ENCODE measurements at regions not wholly inside any gene's neighbourhood (a gene's known extent, or its start where the extent isn't known, plus 50 kb on each side); places are given as distances from the start of the nearest gene placed in this dataset.

DNA sequence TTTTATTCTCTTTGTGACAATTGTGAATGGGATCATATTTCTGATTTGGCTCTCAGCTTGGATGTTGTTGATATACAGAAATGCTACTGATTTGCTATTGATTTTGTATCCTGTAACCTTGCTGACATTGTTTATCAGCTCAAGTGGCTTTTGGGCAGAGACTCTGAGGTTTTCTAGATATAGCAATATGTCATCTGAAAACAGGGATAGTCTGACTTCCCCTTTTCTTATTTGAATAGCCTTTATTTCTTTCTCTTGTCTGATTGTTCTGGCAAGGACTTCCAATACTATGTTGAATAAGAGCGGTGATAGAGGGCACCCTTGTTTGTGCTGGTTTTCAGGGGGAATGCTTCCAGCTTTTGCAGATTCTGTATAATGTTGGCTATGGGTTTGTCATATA lies 150.8 kb downstream of the FASLG start:
- H3K9me3 Mint-ChIP-seq, result peaks cover 30% of the 10 kb centered on the region
- peaks cover 4% of the 10 kb centered on the region for H3K36me3 Mint-ChIP-seq (ENCODE audit: low read depth)
- peaks cover 14% of the 10 kb centered on the region for H3K27me3 Mint-ChIP-seq (ENCODE audit: low read depth)
- H3K27ac Mint-ChIP-seq, result no peak overlapping the region
- H3K4me1 Mint-ChIP-seq (ENCODE audit: low read depth), result peaks cover 5% of the 10 kb centered on the region
- no peak overlapping the region for H3K4me3 Mint-ChIP-seq

GRCh38 chr1:172810480-172811175 lies 151.7 kb downstream of the FASLG start:
- H3K27ac Mint-ChIP-seq, result no peak overlapping the region
- peaks cover 14% of the 10 kb centered on the region for H3K27me3 Mint-ChIP-seq (ENCODE audit: low read depth)
- no peak overlapping the region for H3K4me3 Mint-ChIP-seq
- peaks cover 39% of the 10 kb centered on the region for H3K9me3 Mint-ChIP-seq
- H3K4me1 Mint-ChIP-seq (ENCODE audit: low read depth), result peaks cover 5% of the 10 kb centered on the region
- peaks cover 11% of the 10 kb centered on the region for H3K36me3 Mint-ChIP-seq (ENCODE audit: low read depth)

- Mint-ChIP-seq H3K4me1 (ENCODE audit: low read depth) (peaks cover 8% of the 10 kb centered on the region), H3K9me3 (peaks cover 48% of the 10 kb centered on the region), H3K27ac (no peak overlapping the region), H3K27me3 (ENCODE audit: low read depth) (peaks cover 16% of the 10 kb centered on the region), H3K4me3 (no peak overlapping the region), H3K36me3 (ENCODE audit: low read depth) (peaks cover 14% of the 10 kb centered on the region)
Measured at GRCh38 chr1:172811694-172812093, 152.8 kb downstream of the FASLG start.

- Mint-ChIP-seq H3K4me1 (ENCODE audit: low read depth) (peaks cover 11% of the 10 kb centered on the region), H3K4me3 (no peak overlapping the region), H3K27ac (no peak overlapping the region), H3K9me3 (peaks cover 50% of the 10 kb centered on the region), H3K27me3 (ENCODE audit: low read depth) (peaks cover 20% of the 10 kb centered on the region), H3K36me3 (ENCODE audit: low read depth) (peaks cover 17% of the 10 kb centered on the region)
Measured at GRCh38 chr1:172812118-172812517, 153.2 kb downstream of the FASLG start.

DNA sequence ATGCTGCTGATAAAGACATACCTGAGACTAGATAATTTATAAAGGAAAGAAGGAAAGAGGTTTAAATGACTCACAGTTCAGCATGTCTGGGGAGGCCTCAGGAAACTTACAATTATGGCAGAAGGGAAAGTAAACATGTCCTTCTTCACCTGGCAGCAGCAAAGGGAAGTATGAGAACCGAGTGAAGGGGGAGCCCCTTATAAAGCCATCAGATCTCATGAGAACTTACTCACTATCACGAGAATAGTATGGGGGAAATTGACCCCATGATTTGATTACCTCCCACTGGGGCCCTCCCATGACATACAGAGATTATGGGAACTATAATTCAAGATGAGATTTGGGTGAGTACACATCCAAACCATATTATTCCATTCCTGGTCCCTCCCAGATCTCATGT lies 154.4 kb downstream of the FASLG start:
- Mint-ChIP-seq H3K9me3 (peaks cover 45% of the 10 kb centered on the region), H3K4me1 (ENCODE audit: low read depth) (peaks cover 16% of the 10 kb centered on the region), H3K36me3 (ENCODE audit: low read depth) (peaks cover 17% of the 10 kb centered on the region), H3K27ac (no peak overlapping the region), H3K27me3 (ENCODE audit: low read depth) (peaks cover 20% of the 10 kb centered on the region), H3K4me3 (no peak overlapping the region)

DNA sequence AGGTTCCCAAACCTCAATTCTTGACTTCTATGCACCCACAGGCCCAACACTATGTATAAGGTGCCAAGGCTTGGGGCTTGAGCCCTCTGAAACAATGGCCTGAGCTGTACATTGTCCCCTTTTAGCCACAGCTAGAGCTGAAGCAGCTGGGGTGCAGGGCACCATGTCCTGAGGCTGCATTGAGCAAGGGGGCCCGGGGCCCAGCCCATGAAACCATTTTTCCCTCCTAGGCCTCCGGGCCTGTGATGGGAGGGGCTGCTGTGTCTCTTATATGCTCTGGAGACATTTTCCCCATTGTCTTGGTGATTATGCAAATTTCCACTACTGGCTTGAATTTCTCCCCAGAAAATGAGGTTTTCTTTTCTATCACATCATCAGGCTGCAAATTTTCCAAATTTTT lies 155.5 kb downstream of the FASLG start:
- peaks cover 44% of the 10 kb centered on the region for H3K9me3 Mint-ChIP-seq
- H3K4me1 Mint-ChIP-seq (ENCODE audit: low read depth), result peaks cover 25% of the 10 kb centered on the region
- no peak overlapping the region for H3K4me3 Mint-ChIP-seq
- H3K27ac Mint-ChIP-seq, result no peak overlapping the region
- H3K36me3 Mint-ChIP-seq (ENCODE audit: low read depth), result peaks cover 17% of the 10 kb centered on the region
- peaks cover 18% of the 10 kb centered on the region for H3K27me3 Mint-ChIP-seq (ENCODE audit: low read depth)

DNA sequence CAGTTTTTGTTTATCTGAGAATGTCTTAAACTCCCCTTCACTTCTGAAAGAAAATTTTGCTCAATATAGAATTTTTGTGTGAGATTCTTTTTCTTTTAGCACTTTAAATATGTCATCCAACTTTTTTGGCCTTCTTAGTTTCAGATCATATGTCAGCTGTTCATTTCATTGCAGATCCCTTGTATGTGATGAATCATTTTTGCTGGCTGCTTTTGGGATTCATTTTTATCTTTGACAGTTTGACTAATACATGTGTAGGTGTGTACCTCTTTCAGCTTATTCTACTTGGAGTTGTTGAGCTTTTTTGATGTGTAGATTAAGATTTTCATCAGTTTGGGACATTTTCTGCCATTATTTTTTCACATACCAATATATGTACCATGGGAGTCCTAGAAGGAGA lies 156.8 kb downstream of the FASLG start:
- Mint-ChIP-seq H3K27ac (no peak overlapping the region), H3K4me1 (ENCODE audit: low read depth) (peaks cover 35% of the 10 kb centered on the region), H3K36me3 (ENCODE audit: low read depth) (peaks cover 17% of the 10 kb centered on the region), H3K4me3 (no peak overlapping the region), H3K27me3 (ENCODE audit: low read depth) (peaks cover 6% of the 10 kb centered on the region), H3K9me3 (peaks cover 38% of the 10 kb centered on the region)

- peaks cover 14% of the 10 kb centered on the region for H3K27me3 Mint-ChIP-seq (ENCODE audit: low read depth)
- peaks cover 30% of the 10 kb centered on the region for H3K4me1 Mint-ChIP-seq (ENCODE audit: low read depth)
- peak overlapping the region; percentile 26 for H3K4me3 Mint-ChIP-seq
- peaks cover 14% of the 10 kb centered on the region for H3K36me3 Mint-ChIP-seq (ENCODE audit: low read depth)
- H3K9me3 Mint-ChIP-seq, result peaks cover 24% of the 10 kb centered on the region
- peak overlapping the region; percentile 88 for H3K27ac Mint-ChIP-seq
Measured at GRCh38 chr1:172818841-172819527, 160.1 kb downstream of the FASLG start.

DNA sequence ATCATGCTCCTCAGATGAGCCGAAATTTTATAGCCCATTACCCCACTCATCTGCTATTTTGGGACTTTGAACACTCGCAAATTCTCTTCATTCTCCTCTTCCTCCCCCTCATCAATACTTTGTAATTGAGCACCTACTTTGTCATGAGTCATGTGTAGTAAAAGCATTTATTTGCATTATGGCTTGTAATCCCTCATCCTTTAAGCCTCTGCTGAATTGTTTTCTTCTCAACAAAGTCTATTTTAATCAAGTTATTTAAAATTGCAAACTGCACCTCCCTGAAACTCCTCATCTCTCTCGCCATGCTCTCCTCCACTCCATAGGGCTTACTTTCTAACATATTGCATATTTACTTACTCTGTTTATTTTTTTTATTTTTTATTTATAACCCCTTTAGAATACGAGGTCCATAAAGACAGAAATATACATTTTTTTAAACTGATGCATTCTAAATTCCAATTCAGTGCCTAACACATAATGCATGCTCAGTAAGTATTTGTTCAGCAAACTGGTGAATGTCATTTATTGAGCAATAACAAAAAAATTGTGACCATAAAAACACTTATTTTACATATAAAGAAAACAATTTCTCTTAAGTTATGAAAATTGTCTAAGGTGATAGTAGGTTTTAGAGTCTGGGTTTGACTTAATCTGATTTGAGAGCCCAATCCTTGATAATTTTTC lies 161.7 kb downstream of the FASLG start:
- Mint-ChIP-seq H3K27ac (no peak overlapping the region), H3K4me1 (ENCODE audit: low read depth) (peaks cover 30% of the 10 kb centered on the region), H3K36me3 (ENCODE audit: low read depth) (peaks cover 6% of the 10 kb centered on the region), H3K4me3 (no peak overlapping the region), H3K9me3 (peaks cover 11% of the 10 kb centered on the region), H3K27me3 (ENCODE audit: low read depth) (peaks cover 14% of the 10 kb centered on the region)

GRCh38 chr1:172821609-172822274 lies 162.8 kb downstream of the FASLG start:
- Mint-ChIP-seq H3K4me1 (ENCODE audit: low read depth) (peaks cover 27% of the 10 kb centered on the region), H3K36me3 (ENCODE audit: low read depth) (peaks cover 3% of the 10 kb centered on the region), H3K4me3 (no peak overlapping the region), H3K27me3 (ENCODE audit: low read depth) (peaks cover 11% of the 10 kb centered on the region), H3K9me3 (peaks cover 2% of the 10 kb centered on the region), H3K27ac (no peak overlapping the region)

DNA sequence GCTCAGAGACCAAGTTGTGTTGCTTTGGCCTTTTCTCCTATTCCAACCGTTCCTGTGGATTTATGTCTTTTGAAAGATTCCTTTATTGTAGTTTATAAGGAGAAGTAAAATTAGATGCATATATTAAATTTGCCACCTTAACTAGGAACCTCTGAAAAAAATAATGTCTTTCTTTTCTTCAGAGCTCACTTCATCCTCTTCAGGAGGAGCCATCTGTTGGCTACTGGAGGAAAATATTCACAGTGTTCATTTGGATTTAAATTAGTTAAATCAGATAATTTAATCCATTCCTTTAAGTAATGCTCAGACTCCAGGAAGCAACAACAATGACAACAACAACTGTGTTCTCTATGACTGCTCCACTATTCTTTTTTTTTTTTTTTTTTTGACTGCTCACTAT lies 164.0 kb downstream of the FASLG start:
- H3K27ac Mint-ChIP-seq, result no peak overlapping the region
- peaks cover 22% of the 10 kb centered on the region for H3K4me1 Mint-ChIP-seq (ENCODE audit: low read depth)
- H3K9me3 Mint-ChIP-seq, result no peaks in the 10 kb centered on the region
- no peak overlapping the region for H3K4me3 Mint-ChIP-seq
- peaks cover 8% of the 10 kb centered on the region for H3K27me3 Mint-ChIP-seq (ENCODE audit: low read depth)
- no peaks in the 10 kb centered on the region for H3K36me3 Mint-ChIP-seq (ENCODE audit: low read depth)

GRCh38 chr1:172823534-172823933 lies 164.6 kb downstream of the FASLG start:
- H3K27me3 Mint-ChIP-seq (ENCODE audit: low read depth), result peaks cover 8% of the 10 kb centered on the region
- no peaks in the 10 kb centered on the region for H3K9me3 Mint-ChIP-seq
- H3K4me1 Mint-ChIP-seq (ENCODE audit: low read depth), result peaks cover 18% of the 10 kb centered on the region
- no peaks in the 10 kb centered on the region for H3K36me3 Mint-ChIP-seq (ENCODE audit: low read depth)
- H3K27ac Mint-ChIP-seq, result no peak overlapping the region
- no peak overlapping the region for H3K4me3 Mint-ChIP-seq

DNA sequence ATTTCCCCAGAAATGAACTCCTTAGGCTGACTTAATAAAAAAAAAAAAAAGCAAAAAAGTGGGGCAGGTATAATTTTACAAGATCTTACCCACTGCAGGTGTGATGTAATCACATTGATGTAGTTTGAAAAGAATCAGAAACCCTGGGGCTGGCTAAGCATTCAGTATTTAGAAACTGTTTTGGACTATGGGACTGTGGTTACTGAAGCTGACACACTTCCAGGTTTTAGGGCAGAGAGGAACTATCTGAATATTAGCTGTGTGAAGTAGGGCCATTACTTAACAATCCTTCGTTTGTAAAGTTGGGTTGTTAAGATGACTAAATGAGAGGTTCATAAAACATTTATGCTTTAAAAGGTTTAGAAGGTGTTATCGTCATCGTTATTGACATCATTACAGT lies 165.3 kb downstream of the FASLG start:
- Mint-ChIP-seq H3K36me3 (ENCODE audit: low read depth) (no peaks in the 10 kb centered on the region), H3K27me3 (ENCODE audit: low read depth) (peaks cover 8% of the 10 kb centered on the region), H3K4me3 (no peak overlapping the region), H3K4me1 (ENCODE audit: low read depth) (peaks cover 12% of the 10 kb centered on the region), H3K9me3 (no peaks in the 10 kb centered on the region), H3K27ac (no peak overlapping the region)

DNA sequence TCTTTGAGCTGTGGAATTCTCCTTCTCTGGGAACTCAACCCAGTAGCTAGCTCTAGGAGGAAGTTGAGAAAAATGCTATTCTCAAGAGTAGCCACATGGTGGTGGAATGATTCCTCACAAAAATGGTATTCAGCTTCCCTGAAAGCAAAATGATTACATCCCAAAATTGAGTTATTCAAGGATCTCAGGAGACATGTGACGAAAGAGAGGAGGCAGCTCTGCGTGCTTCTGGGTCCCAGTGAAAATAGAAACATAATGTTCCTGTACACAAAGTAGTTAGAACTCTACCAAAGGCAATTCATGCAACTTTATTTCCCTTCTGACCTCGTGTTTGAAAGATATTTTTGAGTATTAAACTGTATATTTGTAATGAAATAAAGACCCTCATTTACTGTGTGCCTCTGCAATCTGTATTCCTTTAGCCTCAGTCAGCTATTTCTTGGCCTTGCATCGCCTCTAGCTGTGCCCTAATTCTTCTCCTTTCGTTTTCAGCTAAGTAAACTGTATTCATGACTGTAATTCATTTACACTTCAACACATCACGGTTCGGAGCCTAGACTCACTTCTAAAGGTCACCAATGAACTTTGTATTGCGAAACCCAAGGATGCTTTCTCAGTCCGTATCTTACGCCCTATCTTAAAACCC lies 167.3 kb downstream of the FASLG start:
- Mint-ChIP-seq H3K4me3 (no peak overlapping the region), H3K27ac (no peak overlapping the region), H3K36me3 (ENCODE audit: low read depth) (peaks cover 4% of the 10 kb centered on the region)

More for the DNA sequence above, 167.3 kb downstream of the FASLG start:
- H3K27me3 Mint-ChIP-seq (ENCODE audit: low read depth), result peaks cover 18% of the 10 kb centered on the region
- H3K9me3 Mint-ChIP-seq, result no peaks in the 10 kb centered on the region
- no peaks in the 10 kb centered on the region for H3K4me1 Mint-ChIP-seq (ENCODE audit: low read depth)
